SKM-1 treated with dmso at 0.1 percent for 144 hours (cell line): ENCODE measurements at regions not wholly inside any gene's neighbourhood (a gene's known extent, or its start where the extent isn't known, plus 50 kb on each side); places are given as distances from the start of the nearest gene placed in this dataset.

Source experiments
- DNase-seq: peaks from one replicate; lab custom pipeline; 2025; ENCODE audit not compliant: unreplicated experiment; lab: John Stamatoyannopoulos, UW

- DNase-seq: no peak
Measured at GRCh38 chr21:24055696-24056095, 1551.6 kb downstream of the MRPL39 start.

GRCh38 chr21:24050231-24050630 is 1557.0 kb downstream of the MRPL39 start:
- DNase-seq: peak; percentile 21

GRCh38 chr21:24046829-24047443 is 1560.3 kb downstream of the MRPL39 start:
- peak; percentile 38 for DNase-seq

- peak; percentile 6 for DNase-seq
Measured at GRCh38 chr21:24045775-24046215, 1561.5 kb downstream of the MRPL39 start.

GRCh38 chr21:24045373-24045772 is 1561.9 kb downstream of the MRPL39 start:
- no peak for DNase-seq

- DNase-seq: no peak
Measured at GRCh38 chr21:24042687-24043086, 1564.6 kb downstream of the MRPL39 start.

GRCh38 chr21:24032709-24033232 is 1574.5 kb downstream of the MRPL39 start:
- DNase-seq: no peak

GRCh38 chr21:24027396-24027795 is 1579.9 kb downstream of the MRPL39 start:
- DNase-seq: no peak

- no peak for DNase-seq
Measured at GRCh38 chr21:24025101-24025500, 1582.2 kb downstream of the MRPL39 start.

GRCh38 chr21:24023936-24024335 is 1583.3 kb downstream of the MRPL39 start:
- DNase-seq: no peak

GRCh38 chr21:24023402-24023801 is 1583.9 kb downstream of the MRPL39 start:
- no peak for DNase-seq

- DNase-seq: no peak
Measured at GRCh38 chr21:24014381-24014780, 1592.9 kb downstream of the MRPL39 start.

- DNase-seq: no peak
Measured at GRCh38 chr21:24011087-24011486, 1596.2 kb downstream of the MRPL39 start.

GRCh38 chr21:24007592-24007991 is 1599.7 kb downstream of the MRPL39 start:
- no peak for DNase-seq

GRCh38 chr21:23986987-23987386 is 1620.3 kb downstream of the MRPL39 start:
- DNase-seq: no peak

- no peak for DNase-seq
Measured at GRCh38 chr21:23986214-23986613, 1621.1 kb downstream of the MRPL39 start.

GRCh38 chr21:23982546-23982945 is 1624.7 kb downstream of the MRPL39 start:
- DNase-seq: no peak

GRCh38 chr21:23977971-23978370 is 1629.3 kb downstream of the MRPL39 start:
- DNase-seq: peak; percentile 87

- DNase-seq: peak; percentile 60
Measured at GRCh38 chr21:23968722-23969647, 1638.3 kb downstream of the MRPL39 start.

- DNase-seq: no peak
Measured at GRCh38 chr21:23968008-23968407, 1639.3 kb downstream of the MRPL39 start.

GRCh38 chr21:23963454-23963853 is 1643.8 kb downstream of the MRPL39 start:
- DNase-seq: no peak

GRCh38 chr21:23960769-23961168 is 1646.5 kb downstream of the MRPL39 start:
- no peak for DNase-seq
